Neural progenitor cell (in vitro differentiated cells): ENCODE measurements at regions not wholly inside any gene's neighbourhood (a gene's known extent, or its start where the extent isn't known, plus 50 kb on each side); places are given as distances from the start of the nearest gene placed in this dataset.

Experiments
- CTCF ChIP-seq: fragments of 200-600 bp; sonication (generic); IDR thresholded peaks from 2 replicates; pipeline ENCODE4 v1.5.1; 2017; ENCODE audit warnings: antibody characterized with exemption, mild to moderate bottlenecking
- EZH2phosphoT487 ChIP-seq: fragments of 200-600 bp; sonication (generic); IDR thresholded peaks from 2 replicates; pipeline ENCODE4 v1.6.1; 2017; ENCODE audit warnings: antibody characterized with exemption

GRCh38 chr1:119291611-119292206 lies 76.9 kb upstream of the HAO2 start:
- TF ChIP-seq EZH2phosphoT487: no peak
- TF ChIP-seq CTCF: no peak
